ENCODE measurements at regions not wholly inside any gene's neighbourhood (a gene's known extent, or its start where the extent isn't known, plus 50 kb on each side); places are given as distances from the start of the nearest gene placed in this dataset.

- POLR2A ChIA-PET: no interaction called here
- CTCF ChIA-PET: no interaction called here
- BruUV-seq (replicated peaks): no TSS peak
- in situ Hi-C loops (cut with HindIII; ENCODE audit: low pct_unique_long_range_greater_than_20kb, low sequenced_read_pairs) (no loop called here), intact Hi-C loops (cut with micrococcal nuclease; ENCODE audit: unreplicated experiment) (no loop called here)
- DNase-seq (ENCODE audit: low read depth, low spot score) (no peak), ATAC-seq (no peak)
- peaks cover 7% of the 10 kb centered on the region; the same call in 1 of the 2 replicates for H3K9me3 ChIP-seq (ENCODE audit: control insufficient read depth, insufficient read depth, low read depth, low read length)
- no peak for TF ChIP-seq SIN3A (IDR thresholded peaks at IDR 0.05; ENCODE audit: borderline replicate concordance, insufficient read depth, low read depth, low read length)
- TF ChIP-seq REST (IDR thresholded peaks at IDR 0.05; ENCODE audit: insufficient read depth in 1 of 2, low read depth in 2 of 2, low read length in 1 of 2): no peak
- TF ChIP-seq CTCF (IDR thresholded peaks at IDR 0.05): no peak
- TF ChIP-seq POLR2AphosphoS5 (IDR thresholded peaks at IDR 0.05; ENCODE audit: low read depth, low read length): no peak
- TF ChIP-seq TCF7L2 (IDR thresholded peaks at IDR 0.05; ENCODE audit: low read depth, low read length): no peak
- no peaks in the 10 kb centered on the region for H3K36me3 ChIP-seq (ENCODE audit: control insufficient read depth, insufficient read depth, low read length)
- H3K4me3 ChIP-seq (ENCODE audit: low read depth in 2 of 2, low read length in 2 of 2): no peak overlapping the region
- no peaks in the 10 kb centered on the region for H3K4me1 ChIP-seq (ENCODE audit: control insufficient read depth, insufficient read depth, low read length)
- H3K27ac ChIP-seq (ENCODE audit: low read length): no peak overlapping the region
- no peaks in the 10 kb centered on the region for H3K27me3 ChIP-seq (ENCODE audit: control insufficient read depth, insufficient read depth, low read length)
Observed at GRCh38 chr20:60283281-60283680, 325.1 kb downstream of the CDH26 start.

GRCh38 chr20:60286764-60287163, 328.5 kb downstream of the CDH26 start:
- TF ChIP-seq REST (IDR thresholded peaks at IDR 0.05; ENCODE audit: insufficient read depth in 1 of 2, low read depth in 2 of 2, low read length in 1 of 2) (no peak), SIN3A (IDR thresholded peaks at IDR 0.05; ENCODE audit: borderline replicate concordance, insufficient read depth, low read depth, low read length) (no peak), TCF7L2 (IDR thresholded peaks at IDR 0.05; ENCODE audit: low read depth, low read length) (no peak), POLR2AphosphoS5 (IDR thresholded peaks at IDR 0.05; ENCODE audit: low read depth, low read length) (no peak), CTCF (IDR thresholded peaks at IDR 0.05) (no peak)
- intact Hi-C loops (cut with micrococcal nuclease; ENCODE audit: unreplicated experiment): no loop called here
- Histone ChIP-seq H3K4me3 (ENCODE audit: low read depth in 2 of 2, low read length in 2 of 2) (no peak overlapping the region), H3K9me3 (ENCODE audit: control insufficient read depth, insufficient read depth, low read depth, low read length) (peaks cover 7% of the 10 kb centered on the region; the same call in 1 of the 2 replicates), H3K27ac (ENCODE audit: low read length) (no peak overlapping the region), H3K36me3 (ENCODE audit: control insufficient read depth, insufficient read depth, low read length) (no peaks in the 10 kb centered on the region), H3K27me3 (ENCODE audit: control insufficient read depth, insufficient read depth, low read length) (no peaks in the 10 kb centered on the region), H3K4me1 (ENCODE audit: control insufficient read depth, insufficient read depth, low read length) (no peaks in the 10 kb centered on the region)
- no peak for ATAC-seq
- ChIA-PET POLR2A (no interaction called here), CTCF (no interaction called here)
- no peak for DNase-seq (ENCODE audit: low read depth, low spot score)
- in situ Hi-C loops (cut with HindIII; ENCODE audit: low pct_unique_long_range_greater_than_20kb, low sequenced_read_pairs): no loop called here
- no TSS peak for BruUV-seq (replicated peaks)

Data from Panc1 (cell line).